Neural cell (in vitro differentiated cells): ENCODE measurements at regions not wholly inside any gene's neighbourhood (a gene's known extent, or its start where the extent isn't known, plus 50 kb on each side); places are given as distances from the start of the nearest gene placed in this dataset.

Source experiments
- CTCF ChIP-seq: fragments of 450-650 bp; IDR thresholded peaks from 2 replicates; pipeline ENCODE4 v1.5.1; 2014; ENCODE audit warnings: antibody characterized with exemption, mild to moderate bottlenecking, moderate library complexity; ENCODE audit not compliant: poor library complexity, severe bottlenecking
- EP300 ChIP-seq: fragments of 450-650 bp; conservative IDR thresholded peaks from 2 replicates; pipeline ENCODE4 v1.6.1; 2014; ENCODE audit warnings: antibody characterized with exemption, mild to moderate bottlenecking, moderate library complexity; ENCODE audit not compliant: poor library complexity, severe bottlenecking
- EZH2 ChIP-seq: fragments of 200-600, 300-800 bp; shearing (Covaris generic), sonication (generic); IDR thresholded peaks from 2 replicates; pipeline ENCODE4 v1.6.1; 2014; ENCODE audit warnings: antibody characterized with exemption, low read length, borderline replicate concordance, mild to moderate bottlenecking; ENCODE audit not compliant: insufficient read depth, poor library complexity, severe bottlenecking
- POLR2AphosphoS5 ChIP-seq: IDR thresholded peaks from 2 replicates; pipeline ENCODE4 v1.6.1; 2012
- RAD21 ChIP-seq: fragments of 450-650 bp; conservative IDR thresholded peaks from 2 replicates; pipeline ENCODE4 v1.6.1; 2014; ENCODE audit warnings: antibody characterized with exemption, mild to moderate bottlenecking, moderate library complexity
- SMC3 ChIP-seq: fragments of 450-650 bp; conservative IDR thresholded peaks from 2 replicates; pipeline ENCODE4 v1.6.1; 2014; ENCODE audit warnings: antibody characterized with exemption, mild to moderate bottlenecking, moderate library complexity; ENCODE audit not compliant: poor library complexity

- TF ChIP-seq POLR2AphosphoS5, result no peak
- no peak for TF ChIP-seq CTCF
- no peak for TF ChIP-seq EZH2
- TF ChIP-seq EP300, result no peak
- no peak for TF ChIP-seq RAD21
- no peak for TF ChIP-seq SMC3
Measured at GRCh38 chr2:84326831-84327432, 132.1 kb downstream of the SUCLG1 start.
